Activated B cell treated with CpG ODN at 0.5 μM for 24 hours (primary cell): ENCODE measurements at regions not wholly inside any gene's neighbourhood (a gene's known extent, or its start where the extent isn't known, plus 50 kb on each side); places are given as distances from the start of the nearest gene placed in this dataset.

Experiments
- ATAC-seq: fragments of 200-7000 bp; cut with Tn5 transposase; one replicate; pipeline ENCODE4 v1.10.0; 2021; ENCODE audit warnings: low read depth, mild to moderate bottlenecking, moderate library complexity
- CTCF ChIA-PET: fragments of 350-600 bp; sonication (Branson Sonifier 250); formaldehyde crosslinking; loops from one replicate; lab custom pipeline; 2021; ENCODE audit warnings: antibody characterized with exemption; lab: Charles Lee
- POLR2A ChIA-PET: fragments of 350-600 bp; sonication (Branson Sonifier 250); formaldehyde crosslinking; loops from one replicate; lab custom pipeline; 2021; ENCODE audit warnings: antibody characterized with exemption; lab: Charles Lee
- DNase-seq: peaks from one replicate; pipeline ENCODE4 v3.0.0; 2022
- H3K27ac Mint-ChIP-seq: one replicate; pipeline ENCODE4 v1.8.0; 2020; ENCODE audit warnings: mixed read lengths
- H3K27me3 Mint-ChIP-seq: one replicate; pipeline ENCODE4 v1.8.0; 2021; ENCODE audit warnings: mixed read lengths
- H3K36me3 Mint-ChIP-seq: one replicate; pipeline ENCODE4 v1.8.0; 2021; ENCODE audit warnings: low read depth, mixed read lengths
- H3K4me1 Mint-ChIP-seq: one replicate; pipeline ENCODE4 v1.8.0; 2021; ENCODE audit warnings: mixed read lengths
- H3K4me3 Mint-ChIP-seq: one replicate; pipeline ENCODE4 v1.8.0; 2020; ENCODE audit warnings: mild to moderate bottlenecking, mixed read lengths
- H3K9me3 Mint-ChIP-seq: one replicate; pipeline ENCODE4 v1.8.0; 2020; ENCODE audit warnings: mixed read lengths
- CTCF ChIP-seq: fragments of 200-600 bp; IDR thresholded peaks from one replicate; pipeline ENCODE4 v1.8.0; 2022; ENCODE audit warnings: antibody characterized with exemption, mild to moderate bottlenecking
- intact Hi-C: fragments of 100-400 bp; cut with micrococcal nuclease; formaldehyde crosslinking; loops from one replicate; pipeline ENCODE4 v1.15.1; 2024

- intact Hi-C loops, result no loop called here
- Mint-ChIP-seq H3K9me3 (no peaks in the 10 kb centered on the region), H3K27ac (no peak overlapping the region), H3K4me3 (no peak overlapping the region), H3K27me3 (peaks cover 36% of the 10 kb centered on the region), H3K36me3 (no peaks in the 10 kb centered on the region), H3K4me1 (peaks cover 2% of the 10 kb centered on the region)
- CTCF ChIA-PET, result no interaction called here
- peak; percentile 47 for ATAC-seq
- DNase-seq, result no peak
- no peak for TF ChIP-seq CTCF
- POLR2A ChIA-PET, result no interaction called here
Measured at GRCh38 chr1:29706936-29707335, 470.6 kb downstream of the PTPRU start.

- Mint-ChIP-seq H3K9me3 (no peaks in the 10 kb centered on the region), H3K4me3 (no peak overlapping the region), H3K27me3 (peaks cover 41% of the 10 kb centered on the region), H3K4me1 (peaks cover 2% of the 10 kb centered on the region), H3K36me3 (no peaks in the 10 kb centered on the region), H3K27ac (no peak overlapping the region)
- intact Hi-C loops, result no loop called here
- ChIA-PET POLR2A (no interaction called here), CTCF (no interaction called here)
- ATAC-seq, result no peak
- TF ChIP-seq CTCF, result no peak
- no peak for DNase-seq
Measured at GRCh38 chr1:29704430-29704829, 468.1 kb downstream of the PTPRU start.

GRCh38 chr1:29703596-29704370, 467.5 kb downstream of the PTPRU start:
- intact Hi-C loops, result no loop called here
- H3K4me1 Mint-ChIP-seq, result no peaks in the 10 kb centered on the region
- H3K27me3 Mint-ChIP-seq, result peaks cover 44% of the 10 kb centered on the region

DNA sequence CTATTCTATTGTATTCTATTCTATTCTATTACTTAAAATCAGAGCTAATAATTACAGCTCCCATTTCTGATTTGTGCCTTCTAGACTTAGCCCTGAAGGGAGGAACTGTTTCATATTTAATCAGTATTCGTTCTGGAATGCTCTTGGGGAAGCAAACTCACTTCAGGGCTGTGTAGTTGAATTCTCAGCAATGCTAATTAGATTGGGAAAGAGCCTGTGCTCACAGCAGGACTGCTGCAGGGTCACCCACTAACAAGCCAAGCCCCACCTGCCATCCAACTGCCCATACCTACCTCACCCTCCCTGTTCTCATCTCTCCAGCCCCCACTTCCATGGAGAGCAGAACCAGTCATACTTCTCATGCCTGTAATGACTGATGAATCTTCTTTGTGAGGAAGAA, 464.2 kb downstream of the PTPRU start:
- no peak for TF ChIP-seq CTCF
- CTCF ChIA-PET, result no interaction called here
- intact Hi-C loops, result no loop called here
- no peaks in the 10 kb centered on the region for H3K4me1 Mint-ChIP-seq
- H3K27me3 Mint-ChIP-seq, result peaks cover 29% of the 10 kb centered on the region
- POLR2A ChIA-PET, result no interaction called here
- H3K27ac Mint-ChIP-seq, result no peak overlapping the region
- H3K9me3 Mint-ChIP-seq, result no peaks in the 10 kb centered on the region
- no peaks in the 10 kb centered on the region for H3K36me3 Mint-ChIP-seq
- ATAC-seq, result no peak
- no peak for DNase-seq
- H3K4me3 Mint-ChIP-seq, result no peak overlapping the region

More at GRCh38 chr1:29703596-29704370, 467.5 kb downstream of the PTPRU start:
- DNase-seq, result no peak
- Mint-ChIP-seq H3K9me3 (no peaks in the 10 kb centered on the region), H3K4me3 (no peak overlapping the region), H3K36me3 (no peaks in the 10 kb centered on the region), H3K27ac (no peak overlapping the region)
- ChIA-PET POLR2A (no interaction called here), CTCF (no interaction called here)
- no peak for ATAC-seq
- no peak for TF ChIP-seq CTCF

GRCh38 chr1:29698626-29699025, 462.3 kb downstream of the PTPRU start:
- H3K4me3 Mint-ChIP-seq, result no peak overlapping the region
- ATAC-seq (no peak), DNase-seq (no peak)
- no peaks in the 10 kb centered on the region for H3K36me3 Mint-ChIP-seq
- H3K9me3 Mint-ChIP-seq, result peaks cover 5% of the 10 kb centered on the region
- ChIA-PET CTCF (no interaction called here), POLR2A (no interaction called here)
- H3K27me3 Mint-ChIP-seq, result peaks cover 14% of the 10 kb centered on the region
- H3K4me1 Mint-ChIP-seq, result no peaks in the 10 kb centered on the region
- intact Hi-C loops, result no loop called here
- TF ChIP-seq CTCF, result no peak
- H3K27ac Mint-ChIP-seq, result no peak overlapping the region
